T follicular helper cell (primary cell): ENCODE measurements at regions not wholly inside any gene's neighbourhood (a gene's known extent, or its start where the extent isn't known, plus 50 kb on each side); places are given as distances from the start of the nearest gene placed in this dataset.

Source experiments
- DNase-seq: peaks from one replicate; pipeline ENCODE4 v3.0.0-alpha.2; 2020; ENCODE audit warnings: low read depth

DNA sequence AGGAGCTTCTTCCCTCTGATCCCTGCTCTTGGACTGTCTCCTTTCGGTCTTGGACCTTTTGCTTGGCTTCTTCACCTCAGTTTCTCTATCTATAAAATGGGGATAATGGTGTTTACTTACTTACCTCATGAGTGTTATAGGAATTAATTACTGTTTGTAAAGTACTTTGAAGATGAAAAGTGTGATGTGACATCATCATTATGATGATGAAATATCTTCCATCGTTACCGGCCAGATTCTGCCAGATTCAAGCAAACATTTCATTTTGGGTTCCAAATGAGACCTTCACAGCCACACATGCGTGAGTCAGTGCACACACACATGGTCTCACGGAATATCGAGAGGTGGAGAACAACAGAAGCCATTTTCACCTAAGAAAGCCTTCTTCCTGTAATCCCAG is 220.1 kb upstream of the RPL34 start:
- no peak for DNase-seq

DNA sequence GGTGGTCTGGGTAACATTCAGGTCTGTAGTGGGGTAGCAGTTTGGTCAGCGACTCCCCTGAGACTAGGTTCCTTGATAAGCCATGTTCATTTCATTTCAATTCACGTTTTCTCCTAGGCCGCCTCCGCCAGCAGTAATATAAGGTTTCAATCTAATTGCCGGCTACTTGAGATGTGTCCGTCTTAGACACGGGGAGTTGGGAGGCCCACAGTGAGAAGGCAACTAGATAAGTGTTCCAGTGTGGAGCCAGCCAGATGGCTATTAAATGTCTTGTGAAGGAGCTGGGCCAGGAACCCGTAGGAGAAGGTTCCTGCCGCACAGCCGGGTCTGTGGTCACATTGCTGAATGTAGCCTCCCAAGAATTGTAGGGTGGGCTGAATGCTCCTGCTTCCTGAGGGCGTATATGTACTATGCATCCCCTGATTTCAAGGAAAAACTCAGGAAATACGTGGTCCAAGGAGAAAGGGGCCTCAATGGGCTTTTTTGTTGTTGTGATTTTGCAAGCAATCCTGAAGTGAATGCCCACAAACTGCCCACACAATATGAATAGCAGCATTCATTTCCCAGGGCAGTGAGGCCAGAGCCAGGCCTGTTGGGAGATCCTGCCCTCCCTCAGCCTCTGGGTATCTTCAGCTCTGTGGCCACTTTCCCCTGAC is 220.6 kb upstream of the RPL34 start:
- DNase-seq = no peak

DNA sequence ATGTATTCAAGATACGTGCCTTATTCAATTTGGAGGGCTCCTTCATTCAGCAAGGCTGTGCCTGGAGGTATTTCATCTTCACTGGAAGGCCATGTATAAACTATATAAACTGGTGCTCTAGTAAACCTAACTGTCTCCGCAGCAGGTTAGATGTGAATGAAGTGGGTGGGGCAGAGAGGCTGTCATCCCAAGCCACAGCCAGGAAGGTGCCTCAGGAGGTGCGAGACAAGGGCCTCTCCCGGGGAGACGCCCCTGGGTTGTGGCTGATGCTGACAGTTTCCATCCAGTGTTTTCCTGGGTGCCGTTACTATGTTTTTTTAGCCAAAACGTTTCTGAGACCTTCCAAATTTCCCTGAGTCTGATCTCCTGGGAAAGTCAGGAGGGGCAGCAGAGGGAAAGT is 221.5 kb upstream of the RPL34 start:
- no peak for DNase-seq

DNA sequence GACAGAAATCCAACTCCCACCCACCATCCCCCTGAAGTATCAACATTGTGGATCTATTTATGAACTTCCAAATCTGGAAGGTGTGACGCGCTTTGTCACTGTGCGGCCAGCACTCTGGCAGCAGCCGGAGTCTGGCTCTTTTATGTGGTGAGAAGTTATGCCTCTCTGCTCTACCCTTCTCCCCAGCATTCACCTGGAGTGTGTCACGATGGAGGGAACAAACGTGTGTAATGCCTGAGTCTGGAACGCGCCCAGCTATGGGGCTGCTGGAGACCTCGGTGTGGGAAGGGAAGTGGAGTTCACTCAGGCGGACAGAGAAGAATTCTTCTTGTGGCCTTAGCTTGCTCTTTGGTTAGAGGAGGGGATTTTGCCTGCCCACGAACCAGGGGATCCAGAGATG is 222.1 kb upstream of the RPL34 start:
- no peak for DNase-seq

DNA sequence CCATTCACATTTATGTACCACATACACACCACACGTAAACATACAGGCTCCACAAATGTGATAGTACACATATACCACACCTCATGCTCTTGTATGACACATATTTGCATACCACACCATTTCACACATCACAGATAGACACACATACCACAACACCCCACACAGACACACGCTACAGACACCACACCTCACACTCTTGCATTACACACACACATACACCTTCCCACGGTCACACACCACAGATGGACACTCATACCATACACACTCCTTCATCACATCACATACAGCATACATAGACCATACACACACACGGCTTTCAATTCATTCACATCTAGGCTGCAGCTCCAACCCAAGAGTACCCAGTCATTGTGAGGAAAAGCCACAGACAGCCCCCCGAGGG is 222.5 kb upstream of the RPL34 start:
- no peak for DNase-seq

DNA sequence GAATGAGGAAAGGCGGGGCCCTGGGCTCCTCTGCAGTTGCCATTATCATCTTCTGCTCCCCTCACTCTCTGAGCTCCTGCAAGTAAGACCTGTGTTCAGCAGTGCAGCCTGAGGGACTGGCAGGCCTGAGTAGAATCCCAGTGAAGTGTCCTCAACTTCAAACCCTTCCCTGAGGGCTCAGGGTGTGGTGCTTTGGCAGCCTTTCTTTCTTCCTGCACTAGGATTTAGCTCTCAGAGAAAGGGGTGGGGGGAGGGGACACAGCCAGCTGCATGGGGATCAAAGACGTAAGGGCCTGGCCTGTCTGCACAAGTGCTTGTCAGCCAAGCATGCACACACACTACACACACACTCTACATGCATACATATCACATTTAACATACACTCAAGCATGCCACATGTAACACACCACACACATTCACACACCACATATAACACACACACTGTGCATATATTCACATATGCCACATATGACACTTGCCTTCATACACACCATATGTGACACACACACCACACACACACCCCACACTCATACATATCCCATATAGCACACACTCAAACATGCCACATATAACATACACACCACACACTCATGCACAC is 223.4 kb upstream of the RPL34 start:
- DNase-seq = no peak

DNA sequence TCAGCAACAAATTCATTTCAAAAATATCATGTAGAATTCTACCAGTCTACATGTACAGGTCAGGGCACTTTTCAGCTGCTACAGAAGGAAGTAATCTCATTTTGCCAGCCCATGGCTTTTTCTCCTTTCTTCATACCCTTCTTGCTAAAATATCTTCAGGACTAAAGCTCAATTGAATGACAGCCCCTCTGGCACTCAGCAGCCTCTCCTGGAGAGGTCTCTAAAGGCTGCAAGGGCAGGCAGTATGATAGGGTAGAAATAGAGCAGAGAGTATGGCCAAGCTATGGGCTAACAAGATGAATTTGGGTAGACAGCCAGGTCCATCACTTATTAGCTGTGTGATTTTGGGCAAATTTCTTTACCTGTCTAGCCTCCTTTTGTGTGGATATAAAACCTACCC is 224.6 kb upstream of the RPL34 start:
- no peak for DNase-seq

DNA sequence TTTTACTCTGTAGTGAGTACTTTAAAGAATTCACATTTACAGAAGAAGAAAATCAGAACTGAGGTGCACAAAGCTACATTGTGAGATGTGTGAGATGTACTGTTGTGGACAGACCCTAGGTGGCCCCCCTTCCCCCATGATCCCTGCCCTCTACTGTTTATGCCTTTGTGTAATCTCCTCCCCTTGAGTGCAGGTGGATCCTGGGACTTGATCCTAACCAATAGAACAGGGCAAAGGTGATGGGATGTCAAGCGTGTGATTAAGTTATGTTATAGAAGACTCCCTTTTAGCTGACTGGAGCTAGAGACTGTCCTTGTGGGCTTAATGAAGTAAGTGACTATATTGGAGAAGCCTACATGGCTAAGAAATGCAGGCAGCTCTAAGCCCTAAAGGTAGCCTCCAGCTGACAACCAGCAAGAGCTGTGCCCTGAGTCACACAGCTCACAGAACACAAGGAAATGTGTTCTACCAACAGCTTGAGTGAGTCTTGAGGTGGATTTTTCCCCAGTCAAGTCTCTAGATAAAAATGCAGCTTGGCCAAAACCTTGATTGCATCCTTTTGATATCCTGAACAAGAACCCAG is 225.2 kb upstream of the LEF1 start:
- no peak for DNase-seq

DNA sequence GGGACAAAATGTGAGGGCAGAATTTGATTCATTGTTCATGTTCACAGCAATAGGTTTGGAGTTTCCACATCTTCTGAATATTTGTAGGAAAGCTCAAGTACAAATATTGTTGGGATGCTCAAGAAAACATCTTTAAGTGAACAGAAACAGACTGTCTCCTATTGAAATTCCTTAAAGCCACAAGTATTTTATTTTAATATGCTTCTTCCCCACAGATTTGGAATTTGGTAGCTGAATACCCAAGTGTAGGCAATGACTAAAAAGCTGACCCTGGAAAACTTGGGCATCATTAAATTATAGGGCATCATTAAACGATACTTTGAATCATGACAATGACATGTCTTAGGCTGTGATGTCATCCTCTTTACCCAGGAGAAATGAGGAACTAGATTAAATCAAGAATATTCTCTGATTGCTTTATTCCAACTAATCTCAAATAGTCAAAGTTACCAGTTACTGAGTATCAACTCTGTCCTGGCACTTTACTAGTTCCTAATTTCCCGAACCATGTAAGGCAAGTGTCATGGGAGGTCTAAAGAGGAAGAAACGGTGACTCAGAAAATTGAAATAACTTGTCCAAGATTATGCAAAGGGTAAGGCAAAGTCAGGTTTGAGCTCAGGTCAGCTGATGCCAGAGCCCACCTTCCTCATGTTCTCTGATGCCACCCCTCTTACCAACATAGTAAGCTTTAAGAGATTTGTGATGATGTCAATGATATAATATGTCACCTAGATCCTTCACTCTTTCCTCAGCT is 223.1 kb upstream of the LEF1 start:
- DNase-seq = no peak

DNA sequence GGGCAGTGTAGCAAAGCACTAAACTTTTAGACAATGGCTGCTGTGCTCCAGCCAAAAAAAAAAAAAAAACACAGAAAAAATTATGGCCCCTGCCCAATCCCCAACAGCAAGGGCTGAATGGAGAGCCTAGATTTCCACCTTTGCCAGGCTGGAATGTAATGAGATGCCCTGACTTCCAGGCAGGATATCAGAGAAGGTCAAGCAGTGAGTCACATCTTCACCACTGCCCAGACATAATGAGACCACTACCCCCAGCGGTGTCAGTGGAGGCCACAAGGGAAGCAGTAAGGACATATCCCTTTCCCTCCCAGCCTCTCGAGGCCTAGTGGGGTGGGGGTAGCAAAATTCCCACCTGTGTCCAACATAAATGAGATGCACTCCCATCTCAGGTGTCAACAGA is 216.3 kb upstream of the LEF1 start:
- DNase-seq = no peak

DNA sequence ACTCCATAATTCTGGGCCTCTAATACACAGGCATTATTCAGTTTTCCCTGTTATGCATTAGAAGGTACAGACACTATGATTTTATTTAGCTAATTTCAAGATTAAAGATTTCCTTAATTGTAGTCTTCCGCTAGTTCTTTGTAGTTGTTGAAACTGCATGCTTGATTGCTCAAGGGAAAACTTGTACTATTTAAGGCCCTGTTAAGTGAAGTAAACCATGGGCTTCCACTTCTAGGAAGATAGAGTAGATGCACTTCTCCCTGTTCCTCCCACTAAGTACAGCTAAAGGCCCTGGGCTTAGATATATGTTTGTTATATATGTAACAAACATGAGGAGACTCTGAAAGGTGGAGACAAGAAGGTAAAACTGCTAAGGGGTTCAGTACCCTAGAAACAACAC is 215.8 kb upstream of the LEF1 start:
- no peak for DNase-seq

DNA sequence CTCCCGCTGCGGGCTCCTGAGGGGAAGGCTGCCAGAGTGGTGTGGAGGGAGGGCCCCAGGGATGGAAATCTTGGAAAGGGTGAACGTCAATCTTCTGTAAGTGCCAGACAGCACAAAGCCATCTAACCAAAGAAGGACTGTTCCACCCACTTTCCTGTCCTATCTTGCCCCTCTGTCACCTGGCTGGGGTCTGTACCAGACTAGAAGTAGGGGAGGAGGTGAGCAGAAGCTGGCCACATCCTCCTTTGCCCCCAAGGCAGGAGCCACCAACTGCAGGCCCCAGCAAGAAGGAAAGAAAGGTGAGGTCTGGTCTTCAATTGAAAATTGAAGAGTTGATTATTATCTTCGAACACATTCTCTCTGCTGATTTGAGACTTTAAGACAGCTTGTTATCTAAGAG is 214.4 kb upstream of the LEF1 start:
- DNase-seq = no peak

DNA sequence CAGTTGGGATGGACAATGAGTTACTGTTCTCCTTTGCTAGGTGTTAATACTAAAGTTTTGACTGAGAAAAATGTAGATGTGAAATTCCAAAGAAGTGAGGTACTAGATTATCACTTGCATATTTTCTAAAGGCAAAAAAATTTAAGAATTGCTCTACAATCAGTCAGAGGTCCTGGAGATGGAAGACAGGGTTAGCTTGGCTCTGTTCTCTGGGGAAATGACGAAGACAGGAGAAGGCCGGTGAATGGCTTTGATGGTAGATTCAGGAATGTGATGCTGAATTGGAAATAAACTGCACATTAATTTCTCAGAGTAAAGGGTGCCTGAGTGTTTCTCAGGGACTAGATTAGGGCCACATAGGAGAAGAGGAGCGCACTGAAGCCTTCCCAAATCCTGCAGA is 214.0 kb upstream of the LEF1 start:
- no peak for DNase-seq

DNA sequence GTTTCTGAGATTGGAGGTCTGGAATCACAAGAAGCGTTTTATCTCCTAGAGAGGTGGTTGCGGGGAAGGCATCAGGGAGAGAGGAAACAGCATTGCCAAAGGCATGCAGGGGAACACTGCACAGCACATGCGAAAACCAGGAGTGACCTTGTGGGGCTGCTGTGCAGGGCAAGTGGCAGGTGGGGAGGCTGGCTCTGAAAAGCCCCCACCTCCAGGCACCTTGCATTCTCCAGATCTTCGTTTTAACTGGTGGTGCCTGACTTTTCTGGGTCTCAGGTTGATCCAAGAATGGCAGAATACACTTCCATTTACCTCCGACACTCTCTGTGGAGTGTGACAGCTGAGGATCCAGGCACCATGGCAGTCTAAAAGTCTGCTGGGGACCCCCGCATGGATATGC is 209.4 kb upstream of the LEF1 start:
- no peak for DNase-seq

DNA sequence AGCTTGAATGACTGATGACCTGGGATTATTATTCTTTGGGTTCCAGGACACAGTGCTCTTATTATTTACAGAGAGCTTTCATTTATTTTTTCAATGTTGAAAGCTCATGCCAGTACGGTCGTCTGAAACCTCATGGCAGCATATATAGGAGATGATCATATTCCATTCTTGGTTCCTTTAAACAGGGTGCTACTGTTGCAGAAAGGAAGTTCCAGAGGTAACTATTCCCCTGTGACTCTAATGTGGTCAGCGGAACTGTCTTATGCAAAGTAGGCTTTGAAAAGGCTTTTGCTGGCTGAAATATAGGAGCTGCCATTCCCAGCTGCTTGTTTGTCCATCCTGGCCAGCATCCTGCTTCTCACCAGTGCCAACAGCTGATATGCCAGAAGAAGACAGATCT is 208.3 kb upstream of the LEF1 start:
- no peak for DNase-seq

DNA sequence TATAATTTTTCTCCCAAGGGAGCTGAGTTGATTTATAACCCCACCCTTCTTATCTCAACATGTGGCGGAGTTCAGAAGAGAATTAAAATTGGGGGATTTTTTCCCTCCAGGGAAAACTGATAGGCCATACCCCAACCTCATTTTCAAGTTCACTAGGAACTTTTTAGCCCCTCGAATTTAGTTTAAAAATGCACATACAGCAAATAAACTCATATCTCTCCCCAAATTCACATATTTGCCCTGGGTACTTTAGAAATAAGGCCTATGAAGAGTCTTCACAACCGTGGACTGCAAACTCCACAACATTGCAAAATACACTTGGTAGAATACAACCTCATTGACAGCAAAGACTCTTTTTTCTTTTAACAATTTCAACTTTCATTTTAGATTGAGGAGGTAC is 206.7 kb upstream of the LEF1 start:
- DNase-seq = no peak

DNA sequence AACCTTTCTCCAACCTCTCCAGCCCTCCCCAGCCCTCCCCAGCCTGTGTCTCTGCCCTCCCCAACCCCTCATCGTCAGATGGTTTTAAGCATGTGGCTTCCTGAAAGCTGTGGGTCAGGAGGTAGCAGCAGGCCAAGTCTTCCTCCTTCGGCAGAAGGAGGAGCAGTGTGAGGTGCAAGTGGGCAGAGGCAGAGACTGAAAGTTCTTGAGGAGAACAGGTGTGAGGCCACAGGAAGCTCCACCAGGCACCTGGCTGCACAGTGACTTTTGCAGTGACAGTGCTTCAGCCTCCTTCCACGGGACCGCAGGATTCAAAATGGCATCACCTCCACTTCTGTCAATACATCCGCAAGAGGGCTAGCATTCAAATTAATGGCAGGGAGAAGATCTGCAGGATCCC is 203.9 kb upstream of the LEF1 start:
- no peak for DNase-seq

DNA sequence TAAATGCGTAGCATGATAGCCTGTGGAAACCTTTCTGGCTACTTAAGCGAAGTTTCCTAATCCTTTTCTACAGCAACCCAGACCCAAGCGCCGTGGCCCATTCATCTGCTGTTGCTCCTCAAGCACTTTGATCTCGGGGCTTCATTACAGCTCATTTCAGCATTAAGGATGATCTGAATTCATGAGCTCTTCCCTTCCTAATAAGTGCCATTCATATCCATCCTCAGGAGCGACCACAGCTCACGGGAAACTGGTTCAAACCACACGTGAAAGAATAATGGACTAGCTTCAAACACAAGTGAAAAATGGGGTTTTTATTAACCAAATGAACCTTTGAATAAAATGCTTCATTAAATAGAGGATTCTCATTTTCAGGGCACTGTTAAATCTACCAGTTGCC is 202.6 kb upstream of the LEF1 start:
- DNase-seq = no peak

DNA sequence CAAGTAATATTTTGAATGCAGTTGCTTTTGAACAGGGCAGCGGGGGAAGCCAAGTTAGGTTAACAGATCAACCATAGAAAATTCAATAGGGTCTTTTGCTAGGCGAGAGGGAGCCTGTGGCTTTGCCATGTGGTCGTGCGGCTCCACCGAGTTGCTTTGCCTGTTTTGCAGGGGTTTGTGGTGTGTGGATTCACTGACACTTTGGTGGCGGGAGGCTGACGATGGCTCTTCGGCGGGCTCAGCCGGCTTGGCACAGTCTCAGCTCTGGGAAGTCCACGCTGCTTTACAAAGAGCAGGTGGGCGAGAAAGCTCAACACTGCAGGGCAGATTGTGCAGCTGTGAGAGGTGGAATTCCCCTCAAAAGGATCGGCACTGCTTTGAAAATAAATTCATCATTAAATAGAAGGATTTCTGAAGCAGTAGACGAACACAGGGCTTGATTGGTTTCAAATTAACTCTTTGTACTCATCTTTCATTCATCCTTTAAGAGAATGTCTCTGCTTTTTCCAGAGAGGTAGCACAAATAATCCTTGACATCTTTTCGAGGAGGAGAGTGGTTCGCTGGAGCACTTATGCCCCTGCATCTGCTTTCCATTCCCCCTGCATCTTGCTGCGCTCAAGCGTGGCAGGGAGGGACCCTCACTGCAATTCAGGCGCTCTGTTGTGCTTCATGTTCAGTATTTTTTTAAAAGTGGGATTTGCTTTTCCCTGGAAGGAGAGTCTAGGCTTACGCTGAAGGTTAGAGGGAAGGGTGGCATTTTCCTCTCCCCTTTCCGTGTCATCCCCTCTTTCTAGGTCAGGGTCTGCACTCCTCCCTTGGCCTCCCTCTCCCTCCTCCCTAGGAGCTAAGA is 201.8 kb upstream of the LEF1 start:
- no peak for DNase-seq

DNA sequence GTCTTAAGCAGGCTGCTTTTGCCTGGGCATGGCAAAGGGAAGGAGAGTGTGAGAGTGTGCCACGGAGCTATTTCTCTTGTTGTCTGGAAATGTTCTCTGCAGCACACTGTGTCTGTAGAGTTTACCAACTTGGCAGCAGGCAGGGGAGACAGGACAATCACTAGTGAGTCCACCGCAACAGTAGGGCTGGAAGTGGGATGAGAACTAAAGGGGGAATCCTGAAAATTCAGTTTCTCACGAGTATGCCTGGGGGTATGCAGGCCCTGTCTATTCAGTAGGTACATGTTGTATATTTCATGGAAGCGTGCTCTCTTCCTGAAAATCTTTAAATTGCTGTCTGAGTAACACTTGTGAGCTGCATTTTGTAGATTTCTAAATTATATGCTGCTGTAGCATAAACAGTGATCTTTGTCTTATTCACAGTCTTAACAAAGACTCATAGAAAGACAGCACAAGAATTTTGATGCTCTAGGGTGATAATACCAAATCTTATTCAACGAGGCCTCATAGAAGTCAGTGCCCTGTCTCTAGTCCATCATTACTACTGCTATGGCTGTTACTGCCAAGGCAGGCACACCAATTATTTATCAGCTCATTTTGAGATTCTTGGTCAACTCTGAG is 200.4 kb upstream of the LEF1 start:
- no peak for DNase-seq

DNA sequence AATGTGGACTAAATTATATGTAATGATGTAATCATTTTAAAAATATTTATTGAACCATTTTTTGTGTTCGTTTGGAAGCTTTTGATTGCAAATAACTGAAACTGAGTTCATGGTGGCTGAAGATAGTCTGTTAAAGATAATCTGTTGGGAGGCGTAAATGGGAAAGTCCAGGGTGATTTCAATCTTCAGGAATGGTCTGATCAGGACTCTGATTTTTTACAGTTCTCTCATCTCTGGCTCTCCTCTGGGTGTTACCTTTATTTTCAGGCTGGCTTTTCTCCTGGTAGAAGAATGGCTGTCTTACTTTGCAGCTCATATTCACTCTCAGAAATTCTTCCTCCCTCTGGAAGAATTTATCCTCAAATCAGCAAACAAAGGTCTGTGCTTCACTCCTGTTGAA is 199.0 kb upstream of the LEF1 start:
- DNase-seq = no peak

DNA sequence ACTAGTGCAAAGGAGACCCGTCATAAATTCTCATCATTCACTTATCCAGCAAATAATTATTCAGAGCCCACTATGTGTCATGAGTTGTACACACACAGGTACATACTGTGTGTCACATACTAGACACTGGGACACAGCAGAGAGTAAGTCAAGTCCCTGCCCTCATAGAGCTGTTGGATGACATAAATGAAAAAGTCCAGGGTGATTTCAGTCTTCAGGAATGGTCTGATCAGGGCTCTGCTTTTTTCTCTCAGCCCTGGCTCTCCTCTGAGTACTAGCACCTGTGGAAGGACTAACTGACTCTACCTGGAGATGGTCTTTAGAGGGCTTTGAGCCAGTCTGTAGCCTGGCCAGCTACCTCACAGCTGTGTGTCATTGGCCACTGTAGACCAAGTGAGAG is 198.0 kb upstream of the LEF1 start:
- DNase-seq = no peak
